HG02763 (cell line): ENCODE measurements at regions not wholly inside any gene's neighbourhood (a gene's known extent, or its start where the extent isn't known, plus 50 kb on each side); places are given as distances from the start of the nearest gene placed in this dataset.

Experiments used
- ATAC-seq: cut with Tn5 transposase; IDR thresholded peaks from one replicate; pipeline ENCODE4 v1.9.1; 2021; ENCODE audit warnings: mild to moderate bottlenecking, moderate library complexity; ENCODE audit not compliant: unreplicated experiment

- ATAC-seq = no peak
Measured at GRCh38 chr4:174438711-174439110, 83.6 kb downstream of the HPGD start.

GRCh38 chr4:174437749-174438148, 84.5 kb downstream of the HPGD start:
- no peak for ATAC-seq

- no peak for ATAC-seq
Measured at GRCh38 chr4:174437324-174437723, 85.0 kb downstream of the HPGD start.

DNA sequence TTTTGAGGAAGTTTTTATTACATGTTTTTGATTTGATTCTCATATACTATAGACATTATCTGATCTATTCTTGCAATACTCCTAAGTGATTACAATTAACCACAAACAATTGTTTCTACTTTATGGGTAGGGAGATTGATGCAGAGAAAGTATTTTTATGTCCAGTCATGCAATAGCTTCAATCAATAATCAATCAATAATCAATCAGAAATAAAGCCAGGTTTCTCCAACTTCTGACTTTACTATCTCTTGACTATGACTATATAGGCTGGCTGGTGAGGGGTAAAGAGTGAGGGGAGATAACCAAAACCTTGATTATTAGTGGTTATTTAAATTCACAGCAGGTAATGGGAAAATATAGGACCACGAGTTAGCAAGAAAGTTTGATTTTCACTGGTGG, 85.9 kb downstream of the HPGD start:
- no peak for ATAC-seq

GRCh38 chr4:174435974-174436373, 86.3 kb downstream of the HPGD start:
- ATAC-seq = no peak

DNA sequence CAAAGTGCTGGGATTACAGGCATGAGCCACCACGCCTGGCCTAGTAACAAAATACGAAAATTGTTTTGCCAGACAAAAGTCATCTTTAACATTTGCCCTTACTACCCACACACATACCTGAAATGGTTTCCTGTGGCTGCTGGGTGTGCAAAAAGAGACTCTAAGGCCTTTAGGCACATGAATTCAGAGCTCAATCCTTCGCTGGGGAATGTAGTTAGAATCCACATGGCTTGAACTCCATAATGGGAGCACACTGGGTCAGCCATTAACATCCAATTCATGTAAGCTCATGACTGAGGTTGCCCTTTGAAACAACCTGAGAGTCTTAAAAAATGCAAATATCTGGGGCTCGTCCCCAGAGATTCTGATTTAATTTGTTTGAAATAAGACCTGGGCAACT, 87.8 kb downstream of the HPGD start:
- ATAC-seq = no peak

DNA sequence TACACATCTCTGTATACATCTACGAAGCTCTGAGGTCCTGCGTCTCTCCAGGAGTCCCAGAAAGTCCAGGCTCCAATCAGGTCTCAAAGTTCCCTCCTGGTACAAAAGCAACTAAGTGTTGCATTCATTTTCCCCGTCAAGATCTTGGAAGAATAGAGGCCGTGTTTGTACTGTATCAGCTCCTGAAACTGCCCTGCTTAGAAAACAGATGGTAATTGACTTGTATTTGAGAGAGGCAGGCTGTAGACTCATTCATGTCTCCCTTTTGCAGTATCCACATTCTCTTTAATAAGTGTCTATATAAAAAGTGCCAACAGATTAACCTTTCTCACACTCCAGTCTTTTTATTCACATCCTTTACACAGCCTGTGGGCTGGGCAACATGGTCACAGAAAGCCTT, 91.7 kb downstream of the HPGD start:
- ATAC-seq = no peak

- ATAC-seq = no peak
Measured at GRCh38 chr4:174429701-174430410, 92.4 kb downstream of the HPGD start.

GRCh38 chr4:174427571-174428140, 94.6 kb downstream of the HPGD start:
- ATAC-seq = no peak

DNA sequence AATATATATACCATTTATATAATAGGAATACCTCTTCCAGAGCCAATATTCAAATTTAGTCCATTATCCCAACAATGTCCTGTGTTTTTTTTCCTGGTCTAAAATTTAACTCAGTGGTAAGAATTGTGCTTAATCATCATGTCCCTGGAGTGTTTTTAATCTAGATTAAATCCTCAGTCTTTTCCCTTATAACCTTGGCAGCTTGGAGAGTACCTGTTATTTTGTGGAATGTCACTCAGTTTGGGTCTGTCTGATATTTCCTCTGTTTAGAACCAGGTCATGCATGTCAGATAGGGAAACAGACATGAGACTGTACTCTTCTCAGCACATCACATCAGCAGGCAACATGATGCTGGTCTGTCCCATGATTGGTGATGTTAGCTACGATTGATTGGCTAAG, 96.6 kb downstream of the HPGD start:
- no peak for ATAC-seq

GRCh38 chr4:174423257-174423944, 98.9 kb downstream of the HPGD start:
- peak; percentile 59 for ATAC-seq

GRCh38 chr4:174422893-174423256, 99.4 kb downstream of the HPGD start:
- ATAC-seq = no peak

DNA sequence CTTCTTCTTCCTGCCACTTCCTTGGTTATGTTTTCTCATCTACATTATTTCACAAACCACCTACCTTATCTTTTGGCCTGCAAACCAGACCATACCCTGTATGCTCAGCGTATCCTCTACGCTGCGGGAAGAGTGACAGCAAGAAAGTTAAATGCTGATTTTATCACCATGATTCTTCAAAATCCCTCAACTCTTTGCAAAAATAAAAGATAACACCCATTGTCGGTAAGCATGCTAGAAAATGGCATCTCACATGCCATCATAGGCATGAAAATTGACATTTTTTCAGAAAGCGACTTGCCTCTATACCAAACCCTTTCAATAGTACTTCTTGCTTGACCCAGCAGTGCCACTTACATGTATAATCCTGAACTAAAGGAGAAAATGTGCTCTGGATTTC, 102.0 kb downstream of the HPGD start:
- no peak for ATAC-seq

DNA sequence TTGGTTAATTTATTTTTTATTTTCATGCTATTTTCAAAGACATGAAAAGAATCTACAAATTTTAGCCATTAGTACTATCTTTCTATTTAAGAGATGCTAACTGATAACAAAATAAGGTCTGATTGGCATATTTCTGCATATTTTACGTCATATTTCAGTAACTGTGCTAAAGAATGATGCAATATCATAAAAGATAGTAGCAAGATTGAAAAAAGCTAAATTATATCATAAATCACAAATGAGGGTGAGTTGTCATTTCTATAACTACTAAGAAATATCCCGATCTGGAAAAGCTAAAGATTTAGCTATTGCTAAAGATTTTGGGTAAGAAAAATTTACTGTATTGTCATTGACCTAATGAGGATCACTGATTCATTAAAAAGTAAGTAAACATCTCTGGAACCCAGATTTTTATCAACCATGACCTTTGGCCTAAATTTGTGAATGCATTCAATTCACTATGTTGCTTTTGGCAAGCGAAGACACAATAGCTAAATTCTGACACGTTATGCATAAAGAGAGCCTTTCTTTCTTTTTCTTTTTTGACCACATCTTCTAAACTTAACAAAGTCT, 103.6 kb downstream of the HPGD start:
- ATAC-seq = no peak

DNA sequence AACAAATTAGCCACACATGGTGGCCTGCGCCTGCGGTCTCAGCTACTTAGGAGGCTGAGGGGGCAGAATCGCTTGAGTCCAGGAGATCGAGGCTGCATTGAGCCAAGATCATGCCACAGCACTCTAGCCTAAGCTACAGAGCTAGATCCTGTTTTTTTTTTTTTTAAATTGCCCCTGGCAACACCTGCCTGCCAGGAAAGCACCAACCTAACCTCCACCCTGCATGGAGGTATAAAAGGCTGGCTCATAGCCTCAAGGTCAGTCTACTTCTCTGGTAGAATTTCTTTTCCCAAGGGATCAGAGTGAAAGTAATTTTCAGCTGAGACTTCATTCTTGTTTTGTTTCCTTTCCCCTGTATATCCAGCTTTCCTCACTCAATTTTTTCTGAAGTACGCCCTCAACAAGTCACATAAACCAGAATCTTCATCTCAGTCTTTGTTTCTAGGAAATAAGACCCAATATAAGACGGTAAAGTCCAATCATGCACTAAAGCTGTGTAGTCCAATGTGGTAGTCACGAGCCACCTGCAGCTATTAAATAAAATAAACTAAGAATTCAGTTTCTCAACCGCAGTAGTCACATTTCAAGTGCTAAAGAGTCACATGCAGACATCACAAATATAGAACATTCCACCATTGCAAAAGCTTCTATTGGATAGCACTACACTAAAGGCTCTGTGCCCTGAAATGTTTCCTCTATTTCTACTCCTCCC, 113.3 kb downstream of the HPGD start:
- ATAC-seq = no peak

- no peak for ATAC-seq
Measured at GRCh38 chr4:174406383-174406782, 115.9 kb downstream of the HPGD start.

- no peak for ATAC-seq
Measured at GRCh38 chr4:174405923-174406322, 116.4 kb downstream of the HPGD start.

GRCh38 chr4:174404677-174405076, 117.6 kb downstream of the HPGD start:
- no peak for ATAC-seq

DNA sequence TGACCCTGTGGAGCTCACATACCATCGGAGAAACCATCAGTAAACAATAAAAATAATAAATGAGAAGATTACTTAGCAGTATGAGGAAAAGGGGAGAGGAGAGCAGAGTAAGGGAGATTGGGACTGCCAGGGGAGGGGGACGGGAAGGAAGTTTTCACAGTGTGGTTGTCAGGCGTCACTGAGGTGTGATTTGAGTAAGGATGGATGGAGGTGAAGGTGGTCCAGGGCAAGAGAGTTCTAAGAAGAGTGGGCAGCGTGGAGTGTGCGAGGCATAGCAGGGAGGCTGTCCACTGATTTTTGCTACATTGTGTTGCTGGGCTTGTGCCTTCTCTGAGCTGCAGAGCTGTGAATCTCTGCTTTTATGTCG, 119.1 kb downstream of the HPGD start:
- no peak for ATAC-seq

DNA sequence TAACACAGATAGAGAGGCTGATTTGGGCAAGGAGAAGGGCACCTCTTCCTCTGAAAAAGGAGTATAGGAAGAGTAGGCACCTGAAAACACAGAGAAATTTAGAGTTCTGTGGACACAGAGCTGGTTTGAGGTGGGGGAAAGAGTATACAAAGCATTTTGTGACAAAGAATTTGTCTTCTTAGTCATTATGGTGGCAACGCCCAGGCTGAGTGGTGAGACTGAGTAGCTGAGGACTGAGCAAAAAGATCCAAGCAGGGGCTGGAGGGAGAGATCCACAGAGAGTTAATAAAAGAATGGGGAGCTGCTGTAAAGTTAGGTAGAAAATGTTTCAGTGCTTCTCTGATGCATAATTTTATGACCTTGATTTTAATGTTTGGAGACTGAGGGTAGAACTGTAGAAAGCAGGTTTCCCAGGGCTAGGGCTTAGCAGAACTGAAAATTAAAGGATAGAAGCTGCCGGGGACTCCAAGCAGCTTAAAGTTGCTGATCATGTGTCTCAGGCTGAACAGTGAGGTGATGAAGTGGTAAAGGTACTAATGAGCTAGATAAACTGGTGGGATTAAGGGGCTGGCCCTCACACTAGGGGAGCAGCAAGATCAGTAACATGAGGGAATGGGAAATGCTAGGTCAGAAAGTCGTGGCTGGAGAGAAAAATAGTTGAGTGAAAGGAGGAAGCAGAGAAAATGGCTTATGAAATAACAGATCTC, 118.9 kb downstream of the CEP44 start:
- ATAC-seq = no peak
